ENCODE measurements at regions not wholly inside any gene's neighbourhood (a gene's known extent, or its start where the extent isn't known, plus 50 kb on each side); places are given as distances from the start of the nearest gene placed in this dataset.

DNA sequence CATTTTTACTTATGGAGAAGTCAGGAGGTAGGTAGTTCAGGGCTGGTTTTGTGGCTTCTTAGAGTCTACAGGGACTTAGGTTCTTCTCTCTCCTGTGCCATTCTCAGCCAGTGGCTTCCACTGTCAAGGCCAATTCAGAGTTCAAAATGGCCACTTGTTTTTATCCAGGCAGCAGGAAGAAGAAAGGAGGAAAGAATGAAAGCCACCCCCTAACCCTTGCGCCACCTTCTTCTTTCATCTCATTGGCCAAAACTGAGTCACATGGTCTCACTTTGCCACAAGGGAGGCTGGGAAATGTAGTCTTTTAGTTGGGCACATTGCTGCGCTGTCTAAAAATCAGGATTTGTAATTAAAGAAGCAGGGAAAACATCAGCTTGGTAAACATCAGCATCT is 60.8 kb upstream of the MED9 start:
- Mint-ChIP-seq H3K27me3 (peaks cover 0 to 5% (median 0%) of the 10 kb centered on the region in 5 donors), H3K4me1 (peaks cover 10 to 28% (median 22%) of the 10 kb centered on the region in 7 donors), H3K9me3 (peaks cover 0 to 3% (median 0%) of the 10 kb centered on the region in 11 donors), H3K36me3 (no peaks in the 10 kb centered on the region), H3K27ac (peak overlapping the region in 8 of 9 donors; percentile 17 to 77 (median 41)), H3K4me3 (peak overlapping the region in 1 of 10 donors; percentile 46)
- POLR2A ChIA-PET: interaction anchor here (0.8 to 2.1 kb wide), 3 partner anchors 12 to 24 kb away, joined by 3 to 13 read pairs (median 7); no protein-coding TSS in a partner anchor
- intact Hi-C loops (cut with micrococcal nuclease): loop anchor here in 1 of 2 donors (1.0 kb wide), 1 partner anchor 25 kb away; no protein-coding TSS in a partner anchor
- Histone ChIP-seq H3K4me3 (ENCODE audit: low read length) (no peak overlapping the region), H3K9me3 (ENCODE audit: control insufficient read depth in 2 of 3, low read length in 3 of 3) (no peaks in the 10 kb centered on the region), H3K27ac (ENCODE audit: low read depth, low read length) (no peak overlapping the region), H3K4me1 (ENCODE audit: control insufficient read depth in 2 of 2, insufficient read depth in 2 of 2, low read length in 2 of 2) (peaks cover 0 to 9% of the 10 kb centered on the region in 2 donors), H3K27me3 (ENCODE audit: control insufficient read depth in 2 of 2, insufficient read depth in 2 of 2, low read length in 2 of 2) (no peaks in the 10 kb centered on the region), H3K36me3 (ENCODE audit: control insufficient read depth in 2 of 3, insufficient read depth in 3 of 3, low read length in 3 of 3) (no peaks in the 10 kb centered on the region)
- CTCF ChIA-PET: interaction anchor here (0.7 to 1.2 kb wide), 2 partner anchors 26 to 802 kb away, joined by 3 to 4 read pairs; no protein-coding TSS in a partner anchor
- ATAC-seq (peak; percentile 70), DNase-seq (peak in 6 of 9 donors; percentile 19 to 48 (median 30))

DNA sequence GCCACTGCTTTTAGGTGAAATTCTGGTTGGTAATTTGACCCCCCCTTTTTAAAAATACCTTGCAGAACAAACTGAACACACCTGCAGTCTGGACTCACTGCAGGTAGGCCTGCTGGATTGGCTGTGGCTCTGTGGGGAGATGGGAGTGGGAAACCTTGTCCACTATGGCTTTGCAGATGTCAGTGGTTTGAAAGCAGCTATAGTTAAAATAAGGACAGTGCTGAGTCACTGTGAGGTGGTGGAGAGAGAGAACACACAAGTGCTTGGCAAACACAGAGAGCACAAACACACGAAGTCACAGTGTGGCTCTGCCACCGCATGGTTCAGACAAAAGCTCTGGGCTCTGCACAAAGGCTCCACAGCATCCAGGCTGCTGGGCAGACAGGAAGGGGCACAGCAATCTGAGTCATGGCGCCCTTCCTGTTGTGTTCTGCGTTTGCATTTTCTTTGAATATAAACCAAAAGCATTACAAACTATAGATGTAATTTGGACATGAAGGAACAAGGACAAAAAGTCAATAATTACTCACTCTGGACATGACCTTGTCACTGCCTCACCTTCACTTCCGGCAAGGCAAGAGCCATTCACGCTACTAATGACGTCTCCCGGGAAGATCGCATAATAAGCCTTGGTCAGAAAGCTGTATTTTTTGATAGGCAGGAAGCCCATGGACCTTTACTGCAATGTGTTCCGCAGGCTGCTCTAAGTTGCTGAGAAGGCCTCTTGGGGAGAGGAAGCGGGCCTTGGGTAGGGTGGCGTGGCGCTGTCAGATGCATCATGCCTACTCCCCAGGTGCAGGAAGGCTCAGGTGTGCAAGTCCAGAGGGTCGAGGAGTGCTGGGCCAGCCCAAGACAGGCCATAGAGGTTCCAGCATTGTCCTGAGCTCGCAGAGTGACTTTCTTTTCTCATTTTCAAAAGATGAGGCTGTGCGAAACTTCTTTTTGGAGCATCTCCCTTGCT is 60.1 kb upstream of the MED9 start:
- intact Hi-C loops (cut with micrococcal nuclease): loop anchor here (1.0 kb wide), 2 partner anchors 25 to 61 kb away; no protein-coding TSS in a partner anchor
- Mint-ChIP-seq H3K4me1 (peaks cover 10 to 28% (median 23%) of the 10 kb centered on the region in 7 donors), H3K27ac (peak overlapping the region in 7 of 9 donors; percentile 17 to 71 (median 45)), H3K4me3 (peak overlapping the region in 4 of 10 donors; percentile 4 to 46 (median 32)), H3K27me3 (peaks cover 0 to 5% (median 0%) of the 10 kb centered on the region in 5 donors), H3K9me3 (peaks cover 0 to 3% (median 0%) of the 10 kb centered on the region in 11 donors), H3K36me3 (no peaks in the 10 kb centered on the region)
- ChIA-PET POLR2A (interaction anchor here (0.8 to 2.1 kb wide), 4 partner anchors 12 to 25 kb away, joined by 3 to 13 read pairs (median 6); no protein-coding TSS in a partner anchor), CTCF (interaction anchor here (0.7 to 1.3 kb wide), 3 partner anchors 25 to 801 kb away, joined by 3 to 10 read pairs (median 4); no protein-coding TSS in a partner anchor)
- peak; percentile 75 for ATAC-seq
- Histone ChIP-seq H3K36me3 (ENCODE audit: control insufficient read depth in 2 of 3, insufficient read depth in 3 of 3, low read length in 3 of 3) (no peaks in the 10 kb centered on the region), H3K4me3 (ENCODE audit: low read length) (no peak overlapping the region), H3K9me3 (ENCODE audit: control insufficient read depth in 2 of 3, low read length in 3 of 3) (no peaks in the 10 kb centered on the region), H3K27ac (ENCODE audit: low read depth, low read length) (no peak overlapping the region), H3K4me1 (ENCODE audit: control insufficient read depth in 2 of 2, insufficient read depth in 2 of 2, low read length in 2 of 2) (peaks cover 0 to 9% of the 10 kb centered on the region in 2 donors), H3K27me3 (ENCODE audit: control insufficient read depth in 2 of 2, insufficient read depth in 2 of 2, low read length in 2 of 2) (no peaks in the 10 kb centered on the region)
- DNase-seq: peak in 4 of 9 donors; percentile 4 to 23 (median 16)

DNA sequence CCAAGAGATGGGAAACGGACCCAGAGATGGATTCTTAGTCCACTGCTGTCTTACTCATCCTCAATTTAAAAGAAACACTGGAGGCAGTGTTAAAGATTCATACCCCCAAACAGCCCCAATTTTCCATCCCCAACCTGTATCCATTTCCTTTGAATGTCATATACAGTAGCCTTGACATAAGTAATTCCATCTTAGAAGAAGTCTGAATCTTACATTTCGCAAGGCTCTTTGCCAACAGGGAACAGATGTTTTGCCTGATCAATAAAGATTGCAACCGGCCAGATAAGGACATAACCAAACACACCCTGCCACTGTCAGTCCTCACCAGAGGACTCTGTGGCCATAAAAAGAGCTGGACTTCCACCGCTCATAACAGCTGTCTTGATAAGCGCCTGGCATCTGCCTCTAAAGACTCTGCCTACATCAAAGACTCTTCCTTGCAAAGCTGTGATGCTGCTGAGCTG is 59.0 kb upstream of the MED9 start:
- Histone ChIP-seq H3K36me3 (ENCODE audit: control insufficient read depth in 2 of 3, insufficient read depth in 3 of 3, low read length in 3 of 3) (no peaks in the 10 kb centered on the region), H3K27ac (ENCODE audit: low read depth, low read length) (no peak overlapping the region), H3K4me3 (ENCODE audit: low read length) (no peak overlapping the region), H3K27me3 (ENCODE audit: control insufficient read depth in 2 of 2, insufficient read depth in 2 of 2, low read length in 2 of 2) (no peaks in the 10 kb centered on the region), H3K9me3 (ENCODE audit: control insufficient read depth in 2 of 3, low read length in 3 of 3) (no peaks in the 10 kb centered on the region), H3K4me1 (ENCODE audit: control insufficient read depth in 2 of 2, insufficient read depth in 2 of 2, low read length in 2 of 2) (peaks cover 0 to 9% of the 10 kb centered on the region in 2 donors)
- POLR2A ChIA-PET: interaction anchor here (1.2 to 1.5 kb wide), 2 partner anchors 13 to 26 kb away, joined by 3 to 5 read pairs; no protein-coding TSS in a partner anchor
- Mint-ChIP-seq H3K4me1 (peaks cover 10 to 35% (median 23%) of the 10 kb centered on the region in 7 donors), H3K9me3 (peaks cover 0 to 3% (median 0%) of the 10 kb centered on the region in 11 donors), H3K27me3 (peaks cover 0 to 5% (median 0%) of the 10 kb centered on the region in 5 donors), H3K36me3 (no peaks in the 10 kb centered on the region), H3K4me3 (no peak overlapping the region), H3K27ac (no peak overlapping the region)
- CTCF ChIA-PET: interaction anchor here (1.3 kb wide), 1 partner anchor 26 kb away, joined by 10 read pairs; no protein-coding TSS in a partner anchor
- ATAC-seq: no peak
- no peak for DNase-seq
- intact Hi-C loops (cut with micrococcal nuclease): loop anchor here in 1 of 2 donors (1.0 kb wide), 1 partner anchor 60 kb away; no protein-coding TSS in a partner anchor

DNA sequence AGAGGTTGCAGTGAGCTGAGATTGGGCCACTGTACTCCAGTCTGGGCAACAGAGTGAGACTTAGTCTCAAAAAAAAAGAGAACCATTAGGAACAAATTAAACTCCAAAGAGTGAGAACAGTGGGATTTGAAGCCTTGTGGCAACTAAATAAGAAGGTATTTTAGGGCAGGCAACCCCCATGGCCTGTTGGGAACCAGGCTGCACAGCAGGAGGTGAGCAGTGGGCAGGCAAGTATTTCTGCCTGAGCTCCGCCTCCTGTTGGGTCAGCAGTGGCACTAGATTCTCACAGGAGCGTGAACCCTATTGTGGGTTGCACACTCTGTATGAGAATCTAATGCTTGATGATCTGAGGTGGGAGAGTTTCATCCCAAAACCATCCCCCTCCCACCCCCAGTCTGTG is 57.6 kb upstream of the MED9 start:
- Histone ChIP-seq H3K4me1 (ENCODE audit: control insufficient read depth in 2 of 2, insufficient read depth in 2 of 2, low read length in 2 of 2) (peaks cover 0 to 9% of the 10 kb centered on the region in 2 donors), H3K27me3 (ENCODE audit: control insufficient read depth in 2 of 2, insufficient read depth in 2 of 2, low read length in 2 of 2) (no peaks in the 10 kb centered on the region), H3K9me3 (ENCODE audit: control insufficient read depth in 2 of 3, low read length in 3 of 3) (no peaks in the 10 kb centered on the region), H3K36me3 (ENCODE audit: control insufficient read depth in 2 of 3, insufficient read depth in 3 of 3, low read length in 3 of 3) (no peaks in the 10 kb centered on the region), H3K27ac (ENCODE audit: low read depth, low read length) (no peak overlapping the region), H3K4me3 (ENCODE audit: low read length) (no peak overlapping the region)
- ATAC-seq (no peak), DNase-seq (no peak)
- intact Hi-C loops (cut with micrococcal nuclease): no loop called here
- H3K27ac Mint-ChIP-seq: no peak overlapping the region
- ChIA-PET POLR2A (interaction anchor here (0.8 to 1.5 kb wide), 2 partner anchors 16 to 27 kb away, joined by 3 to 4 read pairs; no protein-coding TSS in a partner anchor), CTCF (interaction anchor here (0.7 kb wide), 1 partner anchor 309 kb away, joined by 4 read pairs; no protein-coding TSS in a partner anchor)
- peaks cover 10 to 29% (median 21%) of the 10 kb centered on the region in 7 donors for H3K4me1 Mint-ChIP-seq
- no peak overlapping the region for H3K4me3 Mint-ChIP-seq
- peaks cover 0 to 3% (median 0%) of the 10 kb centered on the region in 11 donors for H3K9me3 Mint-ChIP-seq
- H3K36me3 Mint-ChIP-seq: no peaks in the 10 kb centered on the region
- H3K27me3 Mint-ChIP-seq: no peaks in the 10 kb centered on the region

DNA sequence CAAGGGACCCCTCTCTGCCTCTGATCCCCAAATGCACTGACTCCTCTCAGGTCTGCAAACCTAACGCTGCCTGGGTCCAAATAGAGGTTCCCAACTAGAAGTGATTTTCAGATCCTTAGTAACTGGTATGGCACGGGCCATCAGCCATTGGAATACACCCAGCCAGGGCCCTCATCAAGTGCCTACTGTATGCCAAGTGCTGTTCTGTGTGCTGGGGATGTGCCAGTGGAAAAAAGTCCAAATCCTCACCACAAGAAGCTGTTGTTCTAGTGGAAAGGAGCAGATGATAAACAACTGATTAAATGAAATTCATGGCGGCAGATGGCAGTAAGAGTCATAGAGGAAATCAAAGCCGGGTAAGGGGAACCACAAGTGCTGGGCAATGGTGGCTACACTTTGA is 57.2 kb upstream of the MED9 start:
- Histone ChIP-seq H3K36me3 (ENCODE audit: control insufficient read depth in 2 of 3, insufficient read depth in 3 of 3, low read length in 3 of 3) (no peaks in the 10 kb centered on the region), H3K27me3 (ENCODE audit: control insufficient read depth in 2 of 2, insufficient read depth in 2 of 2, low read length in 2 of 2) (no peaks in the 10 kb centered on the region), H3K4me1 (ENCODE audit: control insufficient read depth in 2 of 2, insufficient read depth in 2 of 2, low read length in 2 of 2) (peaks cover 0 to 9% of the 10 kb centered on the region in 2 donors), H3K4me3 (ENCODE audit: low read length) (no peak overlapping the region), H3K27ac (ENCODE audit: low read depth, low read length) (no peak overlapping the region), H3K9me3 (ENCODE audit: control insufficient read depth in 2 of 3, low read length in 3 of 3) (peaks cover 0 to 4% (median 0%) of the 10 kb centered on the region in 3 experiments)
- CTCF ChIA-PET: interaction anchor here (0.7 kb wide), 1 partner anchor 310 kb away, joined by 4 read pairs; no protein-coding TSS in a partner anchor
- peaks cover 10 to 29% (median 21%) of the 10 kb centered on the region in 7 donors for H3K4me1 Mint-ChIP-seq
- POLR2A ChIA-PET: interaction anchor here (0.8 kb wide), 1 partner anchor 15 kb away, joined by 4 read pairs; no protein-coding TSS in a partner anchor
- ATAC-seq (no peak), DNase-seq (no peak)
- H3K27ac Mint-ChIP-seq: peak overlapping the region in 1 of 9 donors; percentile 59
- H3K4me3 Mint-ChIP-seq: no peak overlapping the region
- no peaks in the 10 kb centered on the region for H3K36me3 Mint-ChIP-seq
- H3K27me3 Mint-ChIP-seq: no peaks in the 10 kb centered on the region
- H3K9me3 Mint-ChIP-seq: peaks cover 0 to 3% (median 0%) of the 10 kb centered on the region in 11 donors
- intact Hi-C loops (cut with micrococcal nuclease): no loop called here

- intact Hi-C loops (cut with micrococcal nuclease): no loop called here
- H3K27me3 Mint-ChIP-seq: no peaks in the 10 kb centered on the region
- peak overlapping the region in 3 of 9 donors; percentile 45 to 80 (median 59) for H3K27ac Mint-ChIP-seq
- Histone ChIP-seq H3K36me3 (ENCODE audit: control insufficient read depth in 2 of 3, insufficient read depth in 3 of 3, low read length in 3 of 3) (no peaks in the 10 kb centered on the region), H3K27ac (ENCODE audit: low read depth, low read length) (no peak overlapping the region), H3K27me3 (ENCODE audit: control insufficient read depth in 2 of 2, insufficient read depth in 2 of 2, low read length in 2 of 2) (no peaks in the 10 kb centered on the region), H3K4me3 (ENCODE audit: low read length) (no peak overlapping the region), H3K9me3 (ENCODE audit: control insufficient read depth in 2 of 3, low read length in 3 of 3) (peaks cover 0 to 6% (median 0%) of the 10 kb centered on the region in 3 experiments), H3K4me1 (ENCODE audit: control insufficient read depth in 2 of 2, insufficient read depth in 2 of 2, low read length in 2 of 2) (peaks cover 0 to 9% of the 10 kb centered on the region in 2 donors)
- ChIA-PET POLR2A (no interaction called here), CTCF (no interaction called here)
- peaks cover 0 to 3% (median 0%) of the 10 kb centered on the region in 11 donors for H3K9me3 Mint-ChIP-seq
- no peak for ATAC-seq
- H3K4me3 Mint-ChIP-seq: no peak overlapping the region
- DNase-seq: no peak
- H3K36me3 Mint-ChIP-seq: no peaks in the 10 kb centered on the region
- H3K4me1 Mint-ChIP-seq: peaks cover 10 to 26% (median 19%) of the 10 kb centered on the region in 7 donors
Observed at GRCh38 chr17:17420082-17420481, 56.7 kb upstream of the MED9 start.

Measured in naive thymus-derived CD4-positive, alpha-beta T cell (primary cell).